ENCODE measurements at regions not wholly inside any gene's neighbourhood (a gene's known extent, or its start where the extent isn't known, plus 50 kb on each side); places are given as distances from the start of the nearest gene placed in this dataset.

DNA sequence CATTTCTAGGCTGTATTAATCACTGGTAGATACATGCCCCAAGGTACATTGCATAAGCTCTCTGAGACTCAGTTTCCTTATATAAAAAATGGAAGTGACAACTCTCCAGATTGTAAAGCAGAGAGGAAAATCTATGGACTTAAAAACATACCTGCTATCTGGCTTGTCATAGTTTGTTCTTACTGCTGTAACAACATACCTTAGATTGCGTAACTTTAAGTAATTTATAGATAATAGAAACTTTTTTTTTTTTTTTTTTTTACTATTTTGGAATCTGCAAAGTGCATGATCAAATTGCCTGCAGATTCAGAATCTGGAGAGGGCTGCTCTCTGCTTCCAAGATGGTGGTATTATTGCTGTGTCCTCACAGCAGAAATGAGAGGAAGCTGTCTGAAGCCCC, 827.7 kb upstream of the BRINP3 start:
- TF ChIP-seq SP1 (IDR thresholded peaks at IDR 0.05) (no peak), LEF1 (IDR thresholded peaks at IDR 0.05; ENCODE audit: borderline replicate concordance) (no peak), PKNOX1 (IDR thresholded peaks at IDR 0.05) (no peak), FOXM1 (IDR thresholded peaks at IDR 0.05; ENCODE audit: borderline replicate concordance) (no peak), FOXK2 (IDR thresholded peaks at IDR 0.05) (no peak), BHLHE40 (IDR thresholded peaks at IDR 0.05; ENCODE audit: borderline replicate concordance) (no peak), SUZ12 (IDR thresholded peaks at IDR 0.05) (no peak), ARNT (IDR thresholded peaks at IDR 0.05) (no peak), ELF4 (IDR thresholded peaks at IDR 0.05) (no peak), FOXA1 (IDR thresholded peaks at IDR 0.05) (no peak), L3MBTL2 (conservative IDR thresholded peaks at IDR 0.05) (no peak), HDGF (IDR thresholded peaks at IDR 0.05; ENCODE audit: borderline replicate concordance) (no peak)
